ENCODE measurements at regions not wholly inside any gene's neighbourhood (a gene's known extent, or its start where the extent isn't known, plus 50 kb on each side); places are given as distances from the start of the nearest gene placed in this dataset.

- no peak overlapping the region for H3K27ac ChIP-seq (ENCODE audit: low read depth, low read length)
- H3K4me1 ChIP-seq (replicated peaks in 1 of 4; ENCODE audit: control insufficient read depth in 3 of 4, insufficient read depth in 4 of 4, low read length in 3 of 4): no peaks in the 10 kb centered on the region
- H2BK120ac ChIP-seq (replicated peaks; ENCODE audit: low read depth, low read length): no peak overlapping the region
- no peak overlapping the region for H2BK12ac ChIP-seq (ENCODE audit: low read depth, low read length)
- H3K23ac ChIP-seq (ENCODE audit: insufficient read length): no peak overlapping the region
- no peak overlapping the region for H3K56ac ChIP-seq (replicated peaks; ENCODE audit: insufficient read length, low read depth, low read length)
- H2BK5ac ChIP-seq (ENCODE audit: low read depth, low read length): no peak overlapping the region
- no peak overlapping the region for H2AK5ac ChIP-seq (ENCODE audit: low read depth, low read length)
- H4K20me1 ChIP-seq (replicated peaks in 1 of 2; ENCODE audit: control insufficient read depth in 1 of 2, insufficient read depth in 2 of 2, low read length in 2 of 2): no peaks in the 10 kb centered on the region
- H3K9me3 ChIP-seq (ENCODE audit: insufficient read depth in 2 of 2, low read depth in 1 of 2, low read length in 1 of 2): peaks cover 0 to 6% of the 10 kb centered on the region in 2 experiments; a peak in 1 of 4 replicates
- POLR2A ChIA-PET (ENCODE audit: partially characterized antibody): no interaction called here
- no peak overlapping the region for H4K8ac ChIP-seq (ENCODE audit: extremely low read depth, insufficient read depth, low read length)
- no peaks in the 10 kb centered on the region for H3K36me3 ChIP-seq (ENCODE audit: control insufficient read depth in 2 of 4, insufficient read depth in 4 of 4, low read length in 3 of 4)
- no peaks in the 10 kb centered on the region for H3K79me2 ChIP-seq (ENCODE audit: control insufficient read depth in 1 of 2, insufficient read depth in 2 of 2, low read length in 2 of 2)
- no peak overlapping the region for H3K4me3 ChIP-seq (ENCODE audit: extremely low read depth in 1 of 4, insufficient read depth in 2 of 4, low read depth in 3 of 4, low read length in 4 of 4)
- no peaks in the 10 kb centered on the region; the same call in 1 of the 2 replicates for H3K23me2 ChIP-seq (ENCODE audit: low read depth, low read length)
- CTCF ChIA-PET (ENCODE audit: partially characterized antibody): no interaction called here
- no peaks in the 10 kb centered on the region for H3K79me1 ChIP-seq (ENCODE audit: low read depth, low read length)
- no peak overlapping the region for H3K4ac ChIP-seq (replicated peaks; ENCODE audit: insufficient read length, low read depth, low read length)
- H3K14ac ChIP-seq (ENCODE audit: insufficient read length): no peak overlapping the region
- no peak overlapping the region for H3K18ac ChIP-seq (ENCODE audit: extremely low read depth, low read length)
- H2AFZ ChIP-seq (ENCODE audit: low read length): peak overlapping the region; percentile 62
- DNase-seq (ENCODE audit: low read depth in 1 of 2, low spot score in 2 of 2) (no peak), FAIRE-seq (no peak)
- no peak overlapping the region for H4K5ac ChIP-seq (ENCODE audit: insufficient read length, low read depth, low read length)
- H2BK20ac ChIP-seq (ENCODE audit: low read length): no peak overlapping the region
- H3K9ac ChIP-seq (replicated peaks in 1 of 4; ENCODE audit: extremely low read depth in 1 of 4, low read depth in 3 of 4, low read length in 3 of 4): no peak overlapping the region
- H4K91ac ChIP-seq (replicated peaks; ENCODE audit: insufficient read length, low read length): no peak overlapping the region
- no peaks in the 10 kb centered on the region for H3K27me3 ChIP-seq (replicated peaks in 1 of 4; ENCODE audit: control insufficient read depth in 3 of 4, extremely low read depth in 1 of 4, insufficient read depth in 3 of 4, low read length in 3 of 4)
- 88% methylated on average over 2 of the region's 2 CpGs; no CpG with 5 or more reads in 1 of the 2 experiments for WGBS, 2 experiments (ENCODE audit: extremely low coverage in 1 of 2, insufficient coverage in 1 of 2, insufficient read length in 1 of 2, insufficient replicate concordance in 2 of 2, low coverage in 1 of 2, low lambda C conversion rate in 2 of 2, missing lambda C conversion rate in 1 of 2)
- H3K4me2 ChIP-seq (ENCODE audit: insufficient read depth in 1 of 2, low read depth in 2 of 2, low read length in 2 of 2): no peak overlapping the region
- H2BK15ac ChIP-seq (ENCODE audit: low read length): no peak overlapping the region
- TF ChIP-seq CHD7 (IDR thresholded peaks at IDR 0.05; ENCODE audit: insufficient replicate concordance, low read length): no peak
Measured at GRCh38 chr12:83700838-83701237, 1014.1 kb downstream of the TMTC2 start.

All from H1 (cell line).